ENCODE measurements at regions not wholly inside any gene's neighbourhood (a gene's known extent, or its start where the extent isn't known, plus 50 kb on each side); places are given as distances from the start of the nearest gene placed in this dataset.

GRCh38 chr10:91137011-91137643 is 83.3 kb upstream of the PCGF5 start:
- TF ChIP-seq CTCF (conservative IDR thresholded peaks at IDR 0.05) = no peak
- no peak for TF ChIP-seq EZH2 (IDR thresholded peaks at IDR 0.05; ENCODE audit: low read depth)

Data from PC-9 (cell line).